Endothelial cell of umbilical vein (primary cell): ENCODE measurements at regions not wholly inside any gene's neighbourhood (a gene's known extent, or its start where the extent isn't known, plus 50 kb on each side); places are given as distances from the start of the nearest gene placed in this dataset.

ENCODE experiments used
- BruUV-seq: library from RNA; stranded (reverse); fragments of 400-500 nt; replicated peaks from 2 replicates; lab custom pipeline; 2021; lab: Mats Ljungman, UMichigan
- CTCF ChIA-PET: fragments of 300-600, 350-600 bp; sonication (Branson Sonifier 250); formaldehyde crosslinking; loops from one replicate; lab custom pipeline; 2021; ENCODE audit warnings: antibody characterized with exemption, inconsistent platforms; lab: Charles Lee
- POLR2A ChIA-PET: fragments of 300-600, 350-600 bp; sonication (Branson Sonifier 250); formaldehyde crosslinking; loops from one replicate; lab custom pipeline; 2021; ENCODE audit warnings: antibody characterized with exemption, inconsistent platforms; lab: Charles Lee
- DNase-seq: peaks from one replicate; pipeline ENCODE4 v3.0.0-alpha.2; 2011; ENCODE audit warnings: low read depth, low spot score
- FAIRE-seq: peaks from 2 replicates; lab custom pipeline; 2011; peaks lifted over from hg19 to GRCh38; lab: Jason Lieb, UNC
- H2AFZ ChIP-seq: 2 replicates; pipeline ENCODE4 v1.6.0; 2012; ENCODE audit warnings: low read depth, low read length, control low read depth, inconsistent platforms
- H3K27ac ChIP-seq: 2 replicates; pipeline ENCODE4 v1.5.1; 2011; ENCODE audit warnings: low read depth, mild to moderate bottlenecking, control low read depth, low read length, moderate library complexity; ENCODE audit not compliant: insufficient read depth
- H3K27me3 ChIP-seq, 2 experiments: 2 replicates each; pipeline versions ENCODE4 v1.6.0 to v1.6.1; 2011; ENCODE audit warnings: low read length in 2 of 2, mixed read lengths in 1 of 2; ENCODE audit not compliant: control insufficient read depth in 2 of 2, insufficient read depth in 2 of 2
- H3K36me3 ChIP-seq, 2 experiments: 2 replicates in 1 of 2; 3 replicates in 1 of 2; pipeline ENCODE4 v1.5.1; 2011; ENCODE audit warnings: low read length in 2 of 2, mild to moderate bottlenecking in 1 of 2, moderate library complexity in 1 of 2; ENCODE audit not compliant: control insufficient read depth in 2 of 2, insufficient read depth in 2 of 2; ENCODE audit errors: extremely low read depth in 1 of 2
- H3K4me1 ChIP-seq: 3 replicates; pipeline ENCODE4 v1.5.1; 2011; ENCODE audit warnings: mild to moderate bottlenecking, low read length; ENCODE audit not compliant: control insufficient read depth, insufficient read depth; ENCODE audit errors: extremely low read depth
- H3K4me2 ChIP-seq: 2 replicates; pipeline ENCODE4 v1.6.1; 2011; ENCODE audit warnings: low read length, control low read depth, mixed read lengths; ENCODE audit not compliant: insufficient read depth
- H3K4me3 ChIP-seq, 3 experiments: fragments of 200-600 bp in 1 of 3; sonication (generic), shearing (Covaris generic) in 1 of 3; replicated peaks in 1 of 3; 2 replicates each; pipeline ENCODE4 v1.5.1; 2011 to 2016; ENCODE audit warnings: control low read depth in 3 of 3, low read length in 3 of 3, mild to moderate bottlenecking in 2 of 3, inconsistent platforms in 1 of 3, low read depth in 1 of 3, moderate library complexity in 1 of 3; ENCODE audit not compliant: insufficient read depth in 1 of 3
- H3K79me2 ChIP-seq: 2 replicates; pipeline ENCODE4 v1.6.0; 2012; ENCODE audit warnings: low read length, inconsistent platforms; ENCODE audit not compliant: control insufficient read depth, insufficient read depth
- H3K9ac ChIP-seq: replicated peaks from 2 replicates; pipeline ENCODE3; 2011; ENCODE audit warnings: low read length, control low read depth; ENCODE audit not compliant: insufficient read depth; ENCODE audit errors: extremely low read depth
- H3K9me1 ChIP-seq: replicated peaks from 3 replicates; pipeline ENCODE4 v1.6.0; 2011; ENCODE audit warnings: mild to moderate bottlenecking, low read length; ENCODE audit not compliant: control insufficient read depth, insufficient read depth; ENCODE audit errors: extremely low read depth
- H3K9me3 ChIP-seq: replicated peaks from 2 replicates; pipeline ENCODE4 v1.5.1; 2012; ENCODE audit warnings: low read length, inconsistent platforms; ENCODE audit not compliant: control insufficient read depth, insufficient read depth
- H4K20me1 ChIP-seq: replicated peaks from 2 replicates; pipeline ENCODE3; 2011; ENCODE audit warnings: mild to moderate bottlenecking, low read length; ENCODE audit not compliant: control insufficient read depth, insufficient read depth; ENCODE audit errors: extremely low read depth
- EZH2 ChIP-seq: IDR thresholded peaks from 2 replicates; pipeline ENCODE4 v1.6.1; 2012; ENCODE audit warnings: borderline replicate concordance, low read depth, mild to moderate bottlenecking, moderate library complexity, low read length, inconsistent platforms; ENCODE audit not compliant: severe bottlenecking
- FOS ChIP-seq: IDR thresholded peaks from 2 replicates; pipeline ENCODE4 v1.6.1; 2011; ENCODE audit warnings: mild to moderate bottlenecking, low read length, moderate library complexity, borderline replicate concordance; ENCODE audit not compliant: insufficient read depth
- GATA2 ChIP-seq: IDR thresholded peaks from 2 replicates; pipeline ENCODE4 v1.7.0; 2011; ENCODE audit warnings: low read depth, mild to moderate bottlenecking, moderate library complexity, mixed read lengths, low read length; ENCODE audit not compliant: insufficient read length, insufficient read depth
- JUN ChIP-seq: IDR thresholded peaks from 2 replicates; pipeline ENCODE4 v1.6.1; 2011; ENCODE audit warnings: borderline replicate concordance, low read depth; ENCODE audit not compliant: insufficient read length, insufficient read depth
- MAX ChIP-seq: IDR thresholded peaks from 2 replicates; pipeline ENCODE4 v1.6.1; 2011; ENCODE audit not compliant: insufficient read depth, insufficient read length
- MYC ChIP-seq: IDR thresholded peaks from one replicate; pipeline ENCODE4 v1.6.1; 2011; ENCODE audit warnings: mild to moderate bottlenecking, low read depth, low read length
- POLR2A ChIP-seq: IDR thresholded peaks from 2 replicates; pipeline ENCODE4 v1.6.1; 2012; ENCODE audit warnings: low read depth, mild to moderate bottlenecking, control low read depth, low read length
- POLR2AphosphoS5 ChIP-seq: IDR thresholded peaks from 2 replicates; pipeline ENCODE4 v1.6.1; 2012; ENCODE audit warnings: low read depth, mild to moderate bottlenecking, control low read depth, low read length, moderate library complexity; ENCODE audit not compliant: insufficient read depth
- dilution Hi-C: fragments of 300-500 bp; cut with MboI; formaldehyde crosslinking; loops from one replicate; pipeline ENCODE4 v1.15.0; 2019; ENCODE audit warnings: low sequenced_read_pairs; ENCODE audit not compliant: extremely low pct_ligation_motif_present
- intact Hi-C: fragments of 100-400 bp; cut with micrococcal nuclease; formaldehyde crosslinking; loops from one replicate; pipeline ENCODE4 v1.10.0; 2022
- TF ChIP-seq, protein P1 (sequence below), 2 donors: IDR thresholded peaks; 1 replicate in 1 of 2; 2 replicates in 1 of 2; pipeline ENCODE4 v1.5.1; 2011; ENCODE audit warnings: low read length in 2 of 2, mild to moderate bottlenecking in 2 of 2, moderate library complexity in 2 of 2, control low read depth in 1 of 2, inconsistent platforms in 1 of 2, low read depth in 1 of 2; ENCODE audit not compliant: insufficient read depth in 1 of 2; ENCODE audit errors: extremely low read depth in 1 of 2

DNA sequence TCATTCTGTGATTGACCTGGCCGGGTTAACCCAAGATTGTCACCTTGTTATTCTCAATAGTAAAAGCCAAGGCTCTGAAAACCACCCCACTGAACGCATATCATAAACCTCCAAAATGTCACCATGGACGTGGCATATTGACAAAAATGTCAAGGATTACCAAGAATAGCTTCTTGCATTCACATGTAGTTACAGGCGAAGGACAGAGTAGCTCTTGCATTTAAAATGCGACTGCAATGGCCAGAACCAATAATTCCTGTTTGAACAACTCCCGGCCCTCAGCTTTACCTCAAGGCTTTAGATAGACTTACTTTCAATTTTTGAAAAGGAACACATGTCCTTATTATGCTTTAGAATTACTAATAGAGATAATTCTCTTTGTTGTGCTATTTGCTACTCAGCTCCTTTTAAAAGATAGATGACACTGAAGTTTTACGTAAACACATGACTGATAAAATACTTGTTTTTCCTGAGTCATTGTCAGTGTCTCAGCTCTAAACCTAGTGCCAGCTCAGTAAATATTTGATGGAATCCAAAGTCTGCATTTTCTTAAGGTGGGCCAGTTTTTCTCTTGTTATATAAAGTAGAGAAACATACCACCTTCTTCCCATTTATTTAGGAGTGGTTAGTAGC lies 66.3 kb downstream of the CLDN34 start:
- dilution Hi-C loops (no loop called here), intact Hi-C loops (no loop called here)
- Histone ChIP-seq H3K9me1 (no peaks in the 10 kb centered on the region), H3K36me3 (no peaks in the 10 kb centered on the region), H3K27me3 (no peaks in the 10 kb centered on the region), H3K79me2 (peaks cover 63% of the 10 kb centered on the region), H3K4me3 (no peak overlapping the region), H3K9ac (no peak overlapping the region), H3K4me1 (peaks cover 1% of the 10 kb centered on the region), H4K20me1 (peaks cover 2% of the 10 kb centered on the region), H3K4me2 (no peak overlapping the region), H3K9me3 (no peaks in the 10 kb centered on the region), H3K27ac (no peak overlapping the region), H2AFZ (no peak overlapping the region)
- TF ChIP-seq FOS (no peak), GATA2 (no peak), POLR2AphosphoS5 (no peak), EZH2 (no peak), MAX (no peak), POLR2A (no peak), JUN (no peak), MYC (no peak)
- TF ChIP-seq, protein P1, sequence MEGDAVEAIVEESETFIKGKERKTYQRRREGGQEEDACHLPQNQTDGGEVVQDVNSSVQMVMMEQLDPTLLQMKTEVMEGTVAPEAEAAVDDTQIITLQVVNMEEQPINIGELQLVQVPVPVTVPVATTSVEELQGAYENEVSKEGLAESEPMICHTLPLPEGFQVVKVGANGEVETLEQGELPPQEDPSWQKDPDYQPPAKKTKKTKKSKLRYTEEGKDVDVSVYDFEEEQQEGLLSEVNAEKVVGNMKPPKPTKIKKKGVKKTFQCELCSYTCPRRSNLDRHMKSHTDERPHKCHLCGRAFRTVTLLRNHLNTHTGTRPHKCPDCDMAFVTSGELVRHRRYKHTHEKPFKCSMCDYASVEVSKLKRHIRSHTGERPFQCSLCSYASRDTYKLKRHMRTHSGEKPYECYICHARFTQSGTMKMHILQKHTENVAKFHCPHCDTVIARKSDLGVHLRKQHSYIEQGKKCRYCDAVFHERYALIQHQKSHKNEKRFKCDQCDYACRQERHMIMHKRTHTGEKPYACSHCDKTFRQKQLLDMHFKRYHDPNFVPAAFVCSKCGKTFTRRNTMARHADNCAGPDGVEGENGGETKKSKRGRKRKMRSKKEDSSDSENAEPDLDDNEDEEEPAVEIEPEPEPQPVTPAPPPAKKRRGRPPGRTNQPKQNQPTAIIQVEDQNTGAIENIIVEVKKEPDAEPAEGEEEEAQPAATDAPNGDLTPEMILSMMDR (IDR thresholded peaks at IDR 0.05; ENCODE audit: extremely low read depth in 1 of 2, insufficient read depth in 1 of 2, low read depth in 1 of 2, low read length in 2 of 2) = no peak
- no peak for DNase-seq
- CTCF ChIA-PET = interaction anchor here (0.9 kb wide), 1 partner anchor 86 kb away, joined by 4 read pairs; no protein-coding TSS in a partner anchor
- POLR2A ChIA-PET = no interaction called here
- FAIRE-seq = no peak
- no TSS peak for BruUV-seq
